OCI-LY3 (cell line): ENCODE measurements at regions not wholly inside any gene's neighbourhood (a gene's known extent, or its start where the extent isn't known, plus 50 kb on each side); places are given as distances from the start of the nearest gene placed in this dataset.

Source experiments
- H2AFZ ChIP-seq: fragments of 200-600, 300-600 bp; shearing (Covaris generic); 2 replicates; pipeline ENCODE4 v1.6.0; 2014; ENCODE audit warnings: antibody characterized with exemption, low read depth, low read length
- H3K27ac ChIP-seq: fragments of 200-600, 300-600 bp; sonication (generic); 2 replicates; pipeline ENCODE4 v1.5.1; 2014; ENCODE audit warnings: mild to moderate bottlenecking, low read length, moderate library complexity, mixed read lengths
- H3K27me3 ChIP-seq: fragments of 200-600, 300-600 bp; sonication (generic); 2 replicates; pipeline ENCODE4 v1.6.1; 2014; ENCODE audit warnings: low read depth, low read length, mixed read lengths
- H3K36me3 ChIP-seq: fragments of 200-600, 300-600 bp; sonication (generic); replicated peaks from 2 replicates; pipeline ENCODE3; 2014; ENCODE audit warnings: low read depth, low read length, mixed read lengths
- H3K4me1 ChIP-seq: fragments of 300-600, 200-600 bp; sonication (generic); 2 replicates; pipeline ENCODE4 v1.6.1; 2014; ENCODE audit warnings: low read length, mixed read lengths
- H3K4me2 ChIP-seq: fragments of 200-600, 300-600 bp; sonication (generic); 2 replicates; pipeline ENCODE4 v1.6.1; 2014; ENCODE audit warnings: low read length, mixed read lengths
- H3K4me3 ChIP-seq: fragments of 300-600, 200-600 bp; sonication (generic); 2 replicates; pipeline ENCODE4 v1.5.1; 2014; ENCODE audit warnings: antibody characterized with exemption, mild to moderate bottlenecking, low read length, moderate library complexity
- H3K79me2 ChIP-seq: fragments of 300-600, 200-600 bp; shearing (Covaris generic); 2 replicates; pipeline ENCODE4 v1.6.1; 2014; ENCODE audit warnings: mild to moderate bottlenecking, low read length, mixed read lengths
- H3K9ac ChIP-seq: fragments of 300-600, 200-600 bp; shearing (Covaris generic); 2 replicates; pipeline ENCODE4 v1.6.0; 2014; ENCODE audit warnings: mild to moderate bottlenecking, low read length, moderate library complexity
- H3K9me3 ChIP-seq: fragments of 200-600, 300-600 bp; shearing (Covaris generic); 2 replicates; pipeline ENCODE4 v1.6.1; 2014; ENCODE audit warnings: low read length, mixed read lengths; ENCODE audit not compliant: insufficient read depth
- H4K20me1 ChIP-seq: fragments of 200-600, 300-600 bp; sonication (generic); 2 replicates; pipeline ENCODE4 v1.6.1; 2016; ENCODE audit warnings: low read length, mixed read lengths; ENCODE audit not compliant: insufficient read depth
- EZH2phosphoT487 ChIP-seq: fragments of 200-600 bp; shearing (Covaris generic); IDR thresholded peaks from 2 replicates; pipeline ENCODE4 v1.6.1; 2018; ENCODE audit warnings: antibody characterized with exemption, mixed run types, low read depth
- TF ChIP-seq, protein P1 (sequence below): fragments of 200-600, 300-600 bp; sonication (generic); IDR thresholded peaks from 2 replicates; pipeline ENCODE4 v1.5.1; 2014; ENCODE audit warnings: antibody characterized with exemption, low read length, low read depth

DNA sequence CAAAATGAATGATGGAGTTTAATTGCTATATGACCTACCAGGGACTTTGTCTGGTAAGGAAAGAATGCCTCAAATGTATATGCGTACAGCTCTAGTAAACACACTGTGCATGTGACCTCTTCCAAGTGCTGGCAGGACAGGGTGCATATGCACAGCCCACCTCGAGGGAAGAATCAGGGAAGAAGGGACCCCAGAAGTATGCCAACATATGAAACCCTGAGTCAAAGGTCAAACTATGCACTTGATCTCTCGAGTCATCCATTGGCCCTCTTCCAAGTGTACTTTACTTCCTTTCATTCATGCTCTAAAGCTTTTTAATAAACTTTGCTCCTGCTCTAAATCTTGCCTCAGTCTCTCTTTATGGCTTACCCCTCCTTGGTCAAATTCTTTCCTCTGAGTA lies 804.6 kb upstream of the COX7C start:
- H3K9ac ChIP-seq, result no peak overlapping the region

DNA sequence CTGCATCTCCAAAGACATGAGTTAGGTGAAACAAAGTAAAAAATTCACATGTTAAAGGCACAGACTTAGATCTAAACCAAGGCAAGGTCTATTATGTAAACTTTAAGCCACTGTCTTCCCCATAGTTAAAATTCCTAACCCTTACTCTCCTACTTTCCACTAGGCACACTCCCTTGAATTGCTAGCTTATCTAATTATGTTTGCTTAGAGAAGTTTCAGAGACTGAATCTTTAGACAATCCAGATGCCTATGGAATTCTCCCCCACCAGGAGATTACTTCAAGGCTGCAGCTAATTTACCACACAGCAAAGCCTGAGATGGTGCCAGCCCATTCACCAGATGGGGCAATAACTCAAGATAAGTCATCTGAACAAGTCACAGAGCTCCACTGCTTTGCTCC lies 803.1 kb upstream of the COX7C start:
- Histone ChIP-seq H2AFZ (no peak overlapping the region), H4K20me1 (no peaks in the 10 kb centered on the region), H3K27me3 (no peaks in the 10 kb centered on the region), H3K79me2 (no peaks in the 10 kb centered on the region), H3K36me3 (no peaks in the 10 kb centered on the region), H3K9me3 (no peaks in the 10 kb centered on the region), H3K4me1 (no peaks in the 10 kb centered on the region), H3K9ac (no peak overlapping the region), H3K27ac (no peak overlapping the region), H3K4me3 (no peak overlapping the region), H3K4me2 (no peak overlapping the region)
- TF ChIP-seq, protein P1, sequence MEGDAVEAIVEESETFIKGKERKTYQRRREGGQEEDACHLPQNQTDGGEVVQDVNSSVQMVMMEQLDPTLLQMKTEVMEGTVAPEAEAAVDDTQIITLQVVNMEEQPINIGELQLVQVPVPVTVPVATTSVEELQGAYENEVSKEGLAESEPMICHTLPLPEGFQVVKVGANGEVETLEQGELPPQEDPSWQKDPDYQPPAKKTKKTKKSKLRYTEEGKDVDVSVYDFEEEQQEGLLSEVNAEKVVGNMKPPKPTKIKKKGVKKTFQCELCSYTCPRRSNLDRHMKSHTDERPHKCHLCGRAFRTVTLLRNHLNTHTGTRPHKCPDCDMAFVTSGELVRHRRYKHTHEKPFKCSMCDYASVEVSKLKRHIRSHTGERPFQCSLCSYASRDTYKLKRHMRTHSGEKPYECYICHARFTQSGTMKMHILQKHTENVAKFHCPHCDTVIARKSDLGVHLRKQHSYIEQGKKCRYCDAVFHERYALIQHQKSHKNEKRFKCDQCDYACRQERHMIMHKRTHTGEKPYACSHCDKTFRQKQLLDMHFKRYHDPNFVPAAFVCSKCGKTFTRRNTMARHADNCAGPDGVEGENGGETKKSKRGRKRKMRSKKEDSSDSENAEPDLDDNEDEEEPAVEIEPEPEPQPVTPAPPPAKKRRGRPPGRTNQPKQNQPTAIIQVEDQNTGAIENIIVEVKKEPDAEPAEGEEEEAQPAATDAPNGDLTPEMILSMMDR, result no peak
- TF ChIP-seq EZH2phosphoT487, result no peak

More for the DNA sequence above, 804.6 kb upstream of the COX7C start:
- TF ChIP-seq EZH2phosphoT487, result no peak
- TF ChIP-seq, protein P1, result no peak
- no peak overlapping the region for H2AFZ ChIP-seq
- no peaks in the 10 kb centered on the region for H3K9me3 ChIP-seq
- no peaks in the 10 kb centered on the region for H4K20me1 ChIP-seq
- H3K36me3 ChIP-seq, result no peaks in the 10 kb centered on the region
- no peaks in the 10 kb centered on the region for H3K79me2 ChIP-seq
- H3K4me2 ChIP-seq, result no peak overlapping the region
- no peaks in the 10 kb centered on the region for H3K27me3 ChIP-seq
- no peak overlapping the region for H3K27ac ChIP-seq
- H3K4me1 ChIP-seq, result no peaks in the 10 kb centered on the region
- no peak overlapping the region for H3K4me3 ChIP-seq

DNA sequence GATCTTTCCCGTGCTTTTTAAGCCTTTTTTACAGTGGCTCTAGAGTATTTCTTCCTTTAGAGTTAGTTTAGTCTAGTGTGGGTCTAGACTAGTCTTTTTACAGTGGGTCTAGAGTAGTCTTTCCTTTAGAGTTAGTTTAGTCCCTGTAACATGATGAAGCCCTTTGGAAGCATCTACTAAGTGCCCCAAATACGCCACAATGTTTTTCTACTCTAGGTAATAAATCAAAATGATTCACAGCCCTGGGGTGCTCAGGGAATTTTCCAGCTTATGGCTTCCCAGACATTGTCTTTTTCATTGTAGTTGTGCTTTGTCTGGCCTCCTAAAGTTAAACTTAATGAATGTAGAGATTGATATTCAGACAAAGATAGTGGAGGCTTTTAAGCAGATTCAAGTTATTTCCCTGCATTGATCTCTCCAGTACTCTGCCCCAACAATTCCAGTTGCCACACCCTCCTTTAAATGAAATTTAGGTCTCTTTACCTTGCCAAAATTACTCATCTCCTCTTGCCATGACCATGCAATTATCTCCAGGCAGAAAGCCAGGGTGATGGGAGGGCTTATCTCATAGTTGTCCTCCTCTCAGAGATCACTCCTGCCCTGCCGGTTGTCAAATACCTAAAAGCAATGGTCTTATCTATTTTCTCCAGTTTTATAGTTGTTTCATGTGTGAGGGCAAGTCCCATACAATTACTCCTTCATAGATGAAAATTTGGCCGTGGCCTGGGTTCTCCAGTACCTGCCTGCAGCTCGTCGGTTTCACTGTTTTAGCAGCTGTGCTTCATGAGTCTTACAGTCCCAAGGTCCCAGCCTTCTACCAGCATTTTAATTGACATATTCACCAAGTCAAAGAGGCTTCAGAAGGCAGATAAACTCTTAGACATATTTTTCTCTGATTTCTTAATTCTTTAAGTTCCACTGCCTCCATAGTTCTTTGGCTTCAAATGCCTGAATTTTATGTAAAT lies 794.0 kb upstream of the COX7C start:
- Histone ChIP-seq H3K4me1 (no peaks in the 10 kb centered on the region), H4K20me1 (no peaks in the 10 kb centered on the region), H3K9ac (no peak overlapping the region), H3K27ac (no peak overlapping the region), H3K4me3 (no peak overlapping the region), H3K27me3 (no peaks in the 10 kb centered on the region), H3K9me3 (no peaks in the 10 kb centered on the region), H3K79me2 (no peaks in the 10 kb centered on the region), H2AFZ (no peak overlapping the region), H3K36me3 (no peaks in the 10 kb centered on the region), H3K4me2 (no peak overlapping the region)
- no peak for TF ChIP-seq EZH2phosphoT487
- TF ChIP-seq, protein P1, result no peak

DNA sequence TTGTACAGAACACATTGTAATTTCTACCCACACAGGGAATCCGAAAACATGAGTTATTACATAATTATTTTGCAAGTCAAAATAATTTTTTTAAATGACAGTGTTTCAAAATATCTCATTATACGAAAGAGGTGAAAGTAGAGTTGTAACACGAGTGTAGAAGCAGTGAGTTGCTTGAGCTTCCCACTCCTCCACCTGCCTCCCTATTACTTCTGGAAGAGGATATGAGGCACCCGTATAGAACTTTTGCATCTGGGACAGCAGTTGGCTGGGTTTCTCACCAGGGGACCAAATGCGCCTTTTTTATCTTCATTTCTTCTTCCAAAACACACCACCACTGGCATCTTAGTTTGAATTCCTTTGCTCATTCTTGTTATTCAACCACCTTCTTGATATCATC lies 779.0 kb upstream of the COX7C start:
- H3K36me3 ChIP-seq, result no peaks in the 10 kb centered on the region
- no peak overlapping the region for H3K4me2 ChIP-seq
- H3K4me3 ChIP-seq, result no peak overlapping the region
- H3K79me2 ChIP-seq, result no peaks in the 10 kb centered on the region
- no peak for TF ChIP-seq EZH2phosphoT487
- TF ChIP-seq, protein P1, result no peak
- H3K9ac ChIP-seq, result no peak overlapping the region
- no peaks in the 10 kb centered on the region for H3K27me3 ChIP-seq
- H2AFZ ChIP-seq, result no peak overlapping the region
- no peaks in the 10 kb centered on the region for H3K4me1 ChIP-seq
- H3K9me3 ChIP-seq, result no peaks in the 10 kb centered on the region
- H4K20me1 ChIP-seq, result no peaks in the 10 kb centered on the region
- H3K27ac ChIP-seq, result no peak overlapping the region
